ENCODE measurements at regions not wholly inside any gene's neighbourhood (a gene's known extent, or its start where the extent isn't known, plus 50 kb on each side); places are given as distances from the start of the nearest gene placed in this dataset.
"Not testable (repeated sequence)": the region's sequence is repeated elsewhere in the genome, so short reads cannot be mapped to it uniquely, and the experiment has no call there.

DNA sequence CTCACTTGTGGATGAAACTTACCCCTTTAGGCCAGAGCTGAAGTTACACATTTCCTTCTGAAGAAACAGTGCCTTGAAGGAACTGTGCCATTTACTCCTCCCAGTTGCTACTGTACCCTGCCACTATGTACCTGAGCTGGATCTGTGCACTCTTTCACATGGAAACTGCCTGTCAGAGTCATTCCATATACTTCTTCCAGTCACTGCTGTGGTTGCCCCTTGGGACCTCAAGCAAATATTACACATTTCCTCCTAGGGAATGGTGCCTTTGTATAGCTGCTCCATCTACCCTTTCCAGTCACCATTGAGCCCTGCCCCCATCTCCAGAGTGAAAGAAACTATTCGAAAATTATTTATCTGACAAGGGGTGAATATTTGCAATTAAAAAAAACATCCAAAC lies 1328.3 kb downstream of the TECRL start:
- Mint-ChIP-seq H3K27me3 (no peaks in the 10 kb centered on the region), H3K27ac (no peak overlapping the region), H3K4me1 (ENCODE audit: low read depth) (no peaks in the 10 kb centered on the region), H3K4me3 (ENCODE audit: low read depth) (no peak overlapping the region), H3K9me3 (ENCODE audit: low read depth) (peaks cover 7% of the 10 kb centered on the region), H3K36me3 (ENCODE audit: insufficient read depth) (no peaks in the 10 kb centered on the region)
- no peak for DNase-seq (ENCODE audit: low spot score, unreplicated experiment)
- TF ChIP-seq CTCF (IDR thresholded peaks at IDR 0.05; ENCODE audit: unreplicated experiment): no peak

DNA sequence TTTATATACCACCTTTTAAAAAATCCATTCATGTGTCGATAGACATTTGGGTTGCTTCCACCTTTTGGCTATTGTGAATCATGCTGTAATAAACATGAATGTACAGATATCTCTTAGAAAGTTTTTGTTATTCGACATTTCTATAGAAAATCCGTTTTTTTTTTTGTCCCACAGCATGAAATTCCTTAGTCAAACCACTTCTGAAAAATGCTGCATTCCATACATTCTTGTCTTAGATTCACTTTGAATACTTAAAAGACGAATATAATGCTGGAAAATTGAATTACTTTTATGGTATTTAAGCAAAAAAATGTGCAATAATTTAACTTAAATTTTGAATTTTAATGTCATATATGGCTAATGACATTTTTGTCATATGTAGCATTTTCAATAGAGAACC lies 1345.5 kb downstream of the TECRL start:
- H3K36me3 Mint-ChIP-seq (ENCODE audit: insufficient read depth): no peaks in the 10 kb centered on the region
- no peak for DNase-seq (ENCODE audit: low spot score, unreplicated experiment)
- H3K4me1 Mint-ChIP-seq (ENCODE audit: low read depth): no peaks in the 10 kb centered on the region
- peaks cover 11% of the 10 kb centered on the region for H3K9me3 Mint-ChIP-seq (ENCODE audit: low read depth)
- no peak overlapping the region for H3K27ac Mint-ChIP-seq
- no peaks in the 10 kb centered on the region for H3K27me3 Mint-ChIP-seq
- H3K4me3 Mint-ChIP-seq (ENCODE audit: low read depth): no peak overlapping the region
- no peak for TF ChIP-seq CTCF (IDR thresholded peaks at IDR 0.05; ENCODE audit: unreplicated experiment)

DNA sequence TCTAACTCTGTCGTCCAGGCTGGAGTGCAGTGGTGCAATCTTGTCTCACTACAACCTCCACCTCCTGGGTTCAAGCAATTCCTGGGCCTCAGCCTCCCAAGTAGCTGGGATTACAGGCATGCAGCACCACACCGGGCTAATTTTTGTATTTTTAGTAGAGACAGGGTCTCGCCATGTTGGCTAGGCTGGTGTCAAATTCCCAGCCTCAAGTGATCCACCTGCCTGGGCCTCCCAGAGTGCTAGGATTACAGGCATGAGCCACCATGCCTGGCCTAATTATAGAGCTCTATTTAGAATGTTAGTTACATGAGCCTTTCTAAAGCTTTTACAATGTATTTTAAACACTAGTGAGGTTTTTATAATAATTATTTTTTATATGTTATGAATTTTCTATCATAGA lies 1346.4 kb downstream of the TECRL start:
- H3K9me3 Mint-ChIP-seq (ENCODE audit: low read depth): peaks cover 11% of the 10 kb centered on the region
- not testable (repeated sequence) for DNase-seq (ENCODE audit: low spot score, unreplicated experiment); H3K4me1 Mint-ChIP-seq (ENCODE audit: low read depth); H3K27ac Mint-ChIP-seq; H3K36me3 Mint-ChIP-seq (ENCODE audit: insufficient read depth); H3K4me3 Mint-ChIP-seq (ENCODE audit: low read depth); H3K27me3 Mint-ChIP-seq

- Mint-ChIP-seq H3K27me3 (no peaks in the 10 kb centered on the region), H3K36me3 (ENCODE audit: insufficient read depth) (no peaks in the 10 kb centered on the region), H3K4me3 (ENCODE audit: low read depth) (no peak overlapping the region), H3K9me3 (ENCODE audit: low read depth) (peaks cover 6% of the 10 kb centered on the region), H3K4me1 (ENCODE audit: low read depth) (no peaks in the 10 kb centered on the region), H3K27ac (no peak overlapping the region)
- DNase-seq (ENCODE audit: low spot score, unreplicated experiment): no peak
- TF ChIP-seq CTCF (IDR thresholded peaks at IDR 0.05; ENCODE audit: unreplicated experiment): no peak
These were observed 1359.5 kb downstream of the TECRL start for GRCh38 chr4:63049726-63050125.

- no peak overlapping the region for H3K4me3 Mint-ChIP-seq (ENCODE audit: low read depth)
- no peaks in the 10 kb centered on the region for H3K27me3 Mint-ChIP-seq
These were observed 1360.0 kb downstream of the TECRL start for GRCh38 chr4:63049278-63049677.

More at GRCh38 chr4:63049278-63049677, 1360.0 kb downstream of the TECRL start:
- H3K36me3 Mint-ChIP-seq (ENCODE audit: insufficient read depth): no peaks in the 10 kb centered on the region
- no peaks in the 10 kb centered on the region for H3K4me1 Mint-ChIP-seq (ENCODE audit: low read depth)
- H3K9me3 Mint-ChIP-seq (ENCODE audit: low read depth): peaks cover 6% of the 10 kb centered on the region
- TF ChIP-seq CTCF (IDR thresholded peaks at IDR 0.05; ENCODE audit: unreplicated experiment): no peak
- DNase-seq (ENCODE audit: low spot score, unreplicated experiment): no peak
- no peak overlapping the region for H3K27ac Mint-ChIP-seq
